ENCODE measurements at regions not wholly inside any gene's neighbourhood (a gene's known extent, or its start where the extent isn't known, plus 50 kb on each side); places are given as distances from the start of the nearest gene placed in this dataset.

- H3K4me2 ChIP-seq (ENCODE audit: low read length), result no peak overlapping the region
- H3K27me3 ChIP-seq (ENCODE audit: insufficient read depth, low read length), result no peaks in the 10 kb centered on the region
- no peaks in the 10 kb centered on the region for H3K4me1 ChIP-seq (ENCODE audit: insufficient read depth, low read length, severe bottlenecking)
- no peaks in the 10 kb centered on the region for H3K79me2 ChIP-seq (ENCODE audit: insufficient read depth, low read length)
- H3K4me3 ChIP-seq (ENCODE audit: low read depth, low read length, poor library complexity, severe bottlenecking), result no peak overlapping the region
- no peak overlapping the region for H3K9ac ChIP-seq (ENCODE audit: low read length)
- TF ChIP-seq EZH2 (IDR thresholded peaks at IDR 0.05; ENCODE audit: borderline replicate concordance, low read length), result no peak
- TF ChIP-seq, protein P1, sequence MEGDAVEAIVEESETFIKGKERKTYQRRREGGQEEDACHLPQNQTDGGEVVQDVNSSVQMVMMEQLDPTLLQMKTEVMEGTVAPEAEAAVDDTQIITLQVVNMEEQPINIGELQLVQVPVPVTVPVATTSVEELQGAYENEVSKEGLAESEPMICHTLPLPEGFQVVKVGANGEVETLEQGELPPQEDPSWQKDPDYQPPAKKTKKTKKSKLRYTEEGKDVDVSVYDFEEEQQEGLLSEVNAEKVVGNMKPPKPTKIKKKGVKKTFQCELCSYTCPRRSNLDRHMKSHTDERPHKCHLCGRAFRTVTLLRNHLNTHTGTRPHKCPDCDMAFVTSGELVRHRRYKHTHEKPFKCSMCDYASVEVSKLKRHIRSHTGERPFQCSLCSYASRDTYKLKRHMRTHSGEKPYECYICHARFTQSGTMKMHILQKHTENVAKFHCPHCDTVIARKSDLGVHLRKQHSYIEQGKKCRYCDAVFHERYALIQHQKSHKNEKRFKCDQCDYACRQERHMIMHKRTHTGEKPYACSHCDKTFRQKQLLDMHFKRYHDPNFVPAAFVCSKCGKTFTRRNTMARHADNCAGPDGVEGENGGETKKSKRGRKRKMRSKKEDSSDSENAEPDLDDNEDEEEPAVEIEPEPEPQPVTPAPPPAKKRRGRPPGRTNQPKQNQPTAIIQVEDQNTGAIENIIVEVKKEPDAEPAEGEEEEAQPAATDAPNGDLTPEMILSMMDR (IDR thresholded peaks at IDR 0.05; ENCODE audit: low read length), result no peak
- no peak overlapping the region for H3K27ac ChIP-seq (ENCODE audit: low read depth, low read length, poor library complexity, severe bottlenecking)
- H3K9me3 ChIP-seq (ENCODE audit: low read length), result no peaks in the 10 kb centered on the region
- no peaks in the 10 kb centered on the region for H3K9me2 ChIP-seq (ENCODE audit: low read depth, low read length)
- no peaks in the 10 kb centered on the region for H3K36me3 ChIP-seq (ENCODE audit: insufficient read depth, low read length)
- no peak overlapping the region for H2AFZ ChIP-seq (ENCODE audit: low read length)
- no peaks in the 10 kb centered on the region for H3F3A ChIP-seq (ENCODE audit: insufficient read depth, low read length)
- no peaks in the 10 kb centered on the region for H4K20me1 ChIP-seq (ENCODE audit: insufficient read depth, low read length)
These were observed 286.2 kb downstream of the TCERG1L start for GRCh38 chr10:131025333-131025732.

DNA sequence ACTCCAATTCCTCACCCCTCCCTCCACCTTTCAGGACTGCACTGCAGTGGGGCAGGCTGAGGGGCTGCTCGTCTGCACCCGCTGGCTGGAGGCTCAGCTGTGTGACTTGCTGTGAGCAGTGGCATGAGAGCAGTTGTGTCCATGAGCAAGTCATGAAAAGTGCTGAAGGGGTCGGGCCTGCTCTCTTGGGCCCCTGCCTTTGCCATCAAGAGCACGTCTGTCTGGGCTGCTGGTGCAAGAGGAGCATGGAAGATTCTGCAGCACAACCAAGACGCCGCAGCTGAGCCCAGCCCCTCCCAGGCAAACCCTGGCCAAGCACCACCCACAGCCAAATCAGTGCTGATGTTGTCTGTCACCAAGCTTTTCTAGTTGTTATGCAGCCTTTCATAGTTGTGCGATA is 284.3 kb downstream of the TCERG1L start:
- Histone ChIP-seq H3K27me3 (ENCODE audit: insufficient read depth, low read length) (no peaks in the 10 kb centered on the region), H3K4me1 (ENCODE audit: insufficient read depth, low read length, severe bottlenecking) (no peaks in the 10 kb centered on the region), H4K20me1 (ENCODE audit: insufficient read depth, low read length) (no peaks in the 10 kb centered on the region), H3K9me3 (ENCODE audit: low read length) (no peaks in the 10 kb centered on the region), H3K36me3 (ENCODE audit: insufficient read depth, low read length) (no peaks in the 10 kb centered on the region), H3K4me2 (ENCODE audit: low read length) (no peak overlapping the region), H2AFZ (ENCODE audit: low read length) (no peak overlapping the region), H3K27ac (ENCODE audit: low read depth, low read length, poor library complexity, severe bottlenecking) (no peak overlapping the region), H3K79me2 (ENCODE audit: insufficient read depth, low read length) (no peaks in the 10 kb centered on the region), H3F3A (ENCODE audit: insufficient read depth, low read length) (no peaks in the 10 kb centered on the region), H3K9ac (ENCODE audit: low read length) (no peak overlapping the region), H3K4me3 (ENCODE audit: low read depth, low read length, poor library complexity, severe bottlenecking) (no peak overlapping the region), H3K9me2 (ENCODE audit: low read depth, low read length) (no peaks in the 10 kb centered on the region)
- TF ChIP-seq EZH2 (IDR thresholded peaks at IDR 0.05; ENCODE audit: borderline replicate concordance, low read length), result no peak
- TF ChIP-seq, protein P1 (IDR thresholded peaks at IDR 0.05; ENCODE audit: low read length), result no peak

DNA sequence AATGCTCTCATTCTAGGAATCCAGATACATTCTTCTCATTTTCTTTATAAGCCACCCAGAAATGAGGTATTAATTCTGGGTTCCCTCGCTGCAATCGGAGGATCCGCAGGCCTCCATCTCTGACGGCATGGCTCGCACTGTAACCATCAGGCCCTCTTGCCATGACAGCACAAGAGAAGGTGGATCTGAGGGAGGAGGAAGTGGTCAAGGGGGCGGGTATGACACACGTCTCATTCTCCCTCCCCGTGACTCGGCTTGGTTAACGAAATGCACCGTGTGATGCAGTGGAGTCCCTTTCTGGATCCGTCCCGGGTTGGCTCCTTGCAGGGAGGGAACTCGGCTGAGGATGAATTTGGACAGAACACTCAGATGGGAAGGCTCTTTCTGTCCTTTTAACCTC is 280.2 kb downstream of the TCERG1L start:
- no peaks in the 10 kb centered on the region for H3K9me2 ChIP-seq (ENCODE audit: low read depth, low read length)
- no peak overlapping the region for H3K4me3 ChIP-seq (ENCODE audit: low read depth, low read length, poor library complexity, severe bottlenecking)
- no peaks in the 10 kb centered on the region for H3K9me3 ChIP-seq (ENCODE audit: low read length)
- no peaks in the 10 kb centered on the region for H3K79me2 ChIP-seq (ENCODE audit: insufficient read depth, low read length)
- no peaks in the 10 kb centered on the region for H3K27me3 ChIP-seq (ENCODE audit: insufficient read depth, low read length)
- no peak overlapping the region for H3K4me2 ChIP-seq (ENCODE audit: low read length)
- H3K4me1 ChIP-seq (ENCODE audit: insufficient read depth, low read length, severe bottlenecking), result no peaks in the 10 kb centered on the region
- H4K20me1 ChIP-seq (ENCODE audit: insufficient read depth, low read length), result no peaks in the 10 kb centered on the region
- H3K36me3 ChIP-seq (ENCODE audit: insufficient read depth, low read length), result no peaks in the 10 kb centered on the region
- no peak overlapping the region for H2AFZ ChIP-seq (ENCODE audit: low read length)
- H3K27ac ChIP-seq (ENCODE audit: low read depth, low read length, poor library complexity, severe bottlenecking), result no peak overlapping the region
- TF ChIP-seq, protein P1 (IDR thresholded peaks at IDR 0.05; ENCODE audit: low read length), result no peak
- no peak for TF ChIP-seq EZH2 (IDR thresholded peaks at IDR 0.05; ENCODE audit: borderline replicate concordance, low read length)
- H3K9ac ChIP-seq (ENCODE audit: low read length), result no peak overlapping the region
- no peaks in the 10 kb centered on the region for H3F3A ChIP-seq (ENCODE audit: insufficient read depth, low read length)
